Activated CD4-positive, alpha-beta T cell treated with anti-CD3 and anti-CD28 coated beads for 36 hours (primary cell): ENCODE measurements at regions not wholly inside any gene's neighbourhood (a gene's known extent, or its start where the extent isn't known, plus 50 kb on each side); places are given as distances from the start of the nearest gene placed in this dataset.
A peak's percentile ranks its signal among the peaks of the same experiment; 100 is the strongest.
"Not testable (repeated sequence)": the region's sequence is repeated elsewhere in the genome, so short reads cannot be mapped to it uniquely, and the experiment has no call there.

Source experiments
- ATAC-seq: fragments of 200-7000 bp; cut with Tn5 transposase; one replicate; pipeline ENCODE4 v1.10.0; 2021; ENCODE audit warnings: mild to moderate bottlenecking, moderate library complexity
- CTCF ChIA-PET: fragments of 350-600 bp; sonication (Branson Sonifier 250); formaldehyde crosslinking; loops from one replicate; lab custom pipeline; 2021; ENCODE audit warnings: antibody characterized with exemption; lab: Charles Lee
- POLR2A ChIA-PET: fragments of 350-600 bp; sonication (Branson Sonifier 250); formaldehyde crosslinking; loops from one replicate; lab custom pipeline; 2021; ENCODE audit warnings: antibody characterized with exemption, inconsistent platforms; lab: Charles Lee
- DNase-seq: peaks from one replicate; pipeline ENCODE4 v3.0.0-alpha.2; 2020
- H3K27ac Mint-ChIP-seq: one replicate; pipeline ENCODE4 v1.8.0; 2021; ENCODE audit warnings: mixed read lengths
- H3K27me3 Mint-ChIP-seq: one replicate; pipeline ENCODE4 v1.8.0; 2021; ENCODE audit warnings: mixed read lengths
- H3K36me3 Mint-ChIP-seq: one replicate; pipeline ENCODE4 v1.8.0; 2021; ENCODE audit warnings: low read depth, mixed read lengths
- H3K4me1 Mint-ChIP-seq: one replicate; pipeline ENCODE4 v1.8.0; 2021; ENCODE audit warnings: mixed read lengths
- H3K4me3 Mint-ChIP-seq: one replicate; pipeline ENCODE4 v1.8.0; 2021; ENCODE audit warnings: mild to moderate bottlenecking, moderate library complexity, mixed read lengths
- H3K9me3 Mint-ChIP-seq: one replicate; pipeline ENCODE4 v1.8.0; 2021; ENCODE audit warnings: low read depth, mixed read lengths
- intact Hi-C, 2 experiments: fragments of 100-400 bp; cut with DNase I in 1 of 2; cut with micrococcal nuclease in 1 of 2; formaldehyde crosslinking; loops; one replicate each; pipeline versions ENCODE4 v1.14.2 to v1.15.1; 2022 to 2024; cut with DNase I, micrococcal nuclease

DNA sequence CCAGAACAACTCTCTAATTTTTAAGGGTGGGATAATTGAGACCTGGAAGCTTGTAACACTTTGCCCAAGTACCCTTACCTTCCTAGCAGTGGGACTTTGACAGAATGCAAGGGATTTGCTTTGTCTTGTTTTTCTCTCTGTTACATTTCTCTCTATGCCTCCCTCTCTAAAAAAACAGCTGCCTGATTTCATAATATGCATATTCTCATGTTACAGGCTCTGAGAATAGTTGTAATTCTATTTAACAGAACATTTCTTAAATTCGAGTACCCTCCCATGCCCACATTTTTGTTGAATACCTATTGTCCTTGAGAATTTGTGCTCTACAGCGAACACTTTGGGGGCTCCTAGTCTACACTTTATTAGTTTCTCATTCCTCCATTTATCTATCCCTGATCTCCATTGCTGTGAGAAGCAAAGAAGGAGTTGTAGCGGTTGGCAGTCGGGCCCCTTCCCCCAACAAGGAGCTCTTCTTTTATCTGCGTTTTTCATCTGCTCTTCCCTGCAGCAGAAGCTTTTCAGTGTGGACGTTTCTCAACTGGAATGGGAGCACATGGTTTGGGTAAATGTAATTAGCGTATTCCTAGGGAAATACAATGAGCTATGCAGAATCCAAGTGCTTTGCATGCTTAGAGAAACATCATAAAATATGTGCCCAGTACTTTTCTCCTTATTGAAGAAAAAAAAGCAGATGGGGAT, 117.7 kb upstream of the CCDC90B start:
- peaks cover 2% of the 10 kb centered on the region for H3K4me1 Mint-ChIP-seq
- no peak overlapping the region for H3K27ac Mint-ChIP-seq

DNA sequence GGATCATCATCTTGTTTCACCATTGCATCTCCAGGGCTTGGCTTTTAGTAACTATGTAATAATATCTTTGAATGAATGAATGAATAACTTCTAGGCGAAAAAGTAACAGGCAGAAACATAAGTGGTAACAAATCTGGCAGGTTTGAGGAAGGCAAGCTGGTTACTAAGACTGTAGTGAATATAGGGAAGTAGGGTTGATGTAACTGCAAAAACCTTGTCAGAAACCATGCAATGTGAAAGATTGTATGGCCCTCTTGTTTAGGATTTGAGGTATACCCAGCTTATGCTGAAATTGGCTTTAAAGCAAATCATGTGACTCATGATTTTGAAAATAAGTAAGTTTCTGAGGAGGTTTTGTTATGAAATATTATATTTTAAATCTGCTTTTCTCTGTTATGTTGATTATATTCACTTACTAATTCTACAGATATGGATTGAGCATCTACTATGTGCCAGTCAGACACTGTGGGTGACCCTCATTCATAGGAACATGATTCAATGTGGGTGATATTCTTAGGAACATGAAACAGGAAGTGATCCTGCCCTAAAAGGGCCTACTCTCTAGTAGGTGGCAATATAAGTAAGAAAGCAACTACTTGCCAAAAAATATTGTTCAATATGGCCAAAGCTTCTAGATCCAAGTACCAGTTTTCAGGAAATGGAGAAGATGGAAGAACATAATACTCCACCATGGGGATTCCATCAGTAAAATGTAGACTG, 115.5 kb upstream of the CCDC90B start:
- Mint-ChIP-seq H3K27ac (no peak overlapping the region), H3K36me3 (no peaks in the 10 kb centered on the region), H3K4me3 (no peak overlapping the region), H3K9me3 (peaks cover 2% of the 10 kb centered on the region), H3K27me3 (no peaks in the 10 kb centered on the region), H3K4me1 (peaks cover 2% of the 10 kb centered on the region)
- intact Hi-C loops = no loop called here
- DNase-seq (no peak), ATAC-seq (peak; percentile 33)
- POLR2A ChIA-PET = no interaction called here
- CTCF ChIA-PET = no interaction called here

More for the DNA sequence above, 117.7 kb upstream of the CCDC90B start:
- no peak overlapping the region for H3K4me3 Mint-ChIP-seq
- intact Hi-C loops = no loop called here
- no peak for ATAC-seq
- H3K36me3 Mint-ChIP-seq = no peaks in the 10 kb centered on the region
- H3K9me3 Mint-ChIP-seq = peaks cover 2% of the 10 kb centered on the region
- no peaks in the 10 kb centered on the region for H3K27me3 Mint-ChIP-seq
- ChIA-PET CTCF (interaction anchor here (0.7 to 0.9 kb wide), 2 partner anchors 628 to 629 kb away, joined by 3 to 4 read pairs; no protein-coding TSS in a partner anchor), POLR2A (no interaction called here)
- DNase-seq = no peak

DNA sequence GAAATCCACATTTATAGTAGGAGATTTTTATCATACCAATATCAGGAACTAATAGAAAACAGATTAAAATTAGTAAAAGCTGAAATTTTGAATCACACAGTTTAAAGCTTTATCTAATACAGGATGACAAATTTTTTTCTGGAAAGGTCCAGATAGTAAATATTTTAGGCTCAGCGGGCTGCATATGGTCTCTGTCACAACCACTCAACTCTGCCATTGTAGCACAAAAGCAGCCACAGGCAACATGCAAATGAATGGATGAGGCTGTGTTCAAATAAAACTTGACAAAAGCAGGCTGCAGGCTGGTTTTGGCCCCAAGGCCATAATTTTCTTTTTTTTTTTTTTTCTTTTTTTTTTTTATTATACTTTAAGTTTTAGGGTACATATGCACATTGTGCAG, 108.2 kb upstream of the CCDC90B start:
- ChIA-PET POLR2A (no interaction called here), CTCF (no interaction called here)
- Mint-ChIP-seq H3K27ac (no peak overlapping the region), H3K36me3 (no peaks in the 10 kb centered on the region), H3K9me3 (peaks cover 9% of the 10 kb centered on the region), H3K4me3 (no peak overlapping the region), H3K4me1 (no peaks in the 10 kb centered on the region), H3K27me3 (no peaks in the 10 kb centered on the region)
- ATAC-seq = no peak
- DNase-seq = no peak
- intact Hi-C loops = no loop called here

DNA sequence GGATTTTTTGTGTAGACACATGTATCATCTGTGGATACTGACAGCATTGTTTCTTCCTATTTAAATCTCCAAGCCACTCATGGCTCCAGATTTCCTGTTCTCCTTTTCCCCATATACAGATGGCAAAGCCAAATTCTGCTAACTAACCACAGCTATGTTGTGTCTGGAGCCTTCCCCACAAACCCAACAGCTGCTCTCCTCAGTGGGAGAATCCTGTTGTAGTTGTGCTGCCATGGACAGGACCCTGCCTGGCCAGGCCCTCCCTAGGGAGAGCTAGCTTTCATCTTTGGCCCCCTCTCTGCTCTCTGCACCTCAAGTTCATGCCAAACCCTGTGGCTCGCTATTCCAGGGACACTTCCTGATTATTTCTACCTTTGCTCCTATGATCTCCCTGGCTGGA, 106.4 kb upstream of the CCDC90B start:
- Mint-ChIP-seq H3K36me3 (no peaks in the 10 kb centered on the region), H3K27ac (no peak overlapping the region), H3K27me3 (no peaks in the 10 kb centered on the region), H3K9me3 (peaks cover 12% of the 10 kb centered on the region), H3K4me3 (no peak overlapping the region), H3K4me1 (no peaks in the 10 kb centered on the region)
- intact Hi-C loops = no loop called here
- ATAC-seq (no peak), DNase-seq (no peak)
- POLR2A ChIA-PET = no interaction called here
- CTCF ChIA-PET = no interaction called here

DNA sequence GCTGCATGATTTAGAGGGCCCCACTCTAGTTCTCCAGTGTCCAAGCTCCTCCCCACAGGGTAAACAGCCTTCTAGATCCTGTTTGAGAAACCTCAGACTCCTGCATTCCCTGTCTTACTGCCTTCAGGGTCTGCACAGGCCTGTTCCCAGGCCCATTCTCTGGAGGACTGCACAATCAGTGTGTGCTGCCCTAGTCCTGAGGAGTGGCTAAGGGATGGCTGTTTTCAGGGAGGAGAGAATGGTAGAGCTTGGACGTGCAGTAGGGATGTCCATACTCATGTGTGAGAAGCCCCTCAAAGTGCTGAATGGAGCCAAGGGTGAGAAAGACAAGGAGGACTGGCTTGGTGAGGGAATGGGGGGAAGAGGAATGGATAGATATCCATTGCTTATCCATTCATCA, 103.8 kb upstream of the CCDC90B start:
- DNase-seq (no peak), ATAC-seq (no peak)
- Mint-ChIP-seq H3K9me3 (peaks cover 29% of the 10 kb centered on the region), H3K36me3 (no peaks in the 10 kb centered on the region), H3K27ac (no peak overlapping the region), H3K27me3 (no peaks in the 10 kb centered on the region), H3K4me3 (no peak overlapping the region), H3K4me1 (no peaks in the 10 kb centered on the region)
- intact Hi-C loops = no loop called here
- POLR2A ChIA-PET = no interaction called here
- CTCF ChIA-PET = no interaction called here

DNA sequence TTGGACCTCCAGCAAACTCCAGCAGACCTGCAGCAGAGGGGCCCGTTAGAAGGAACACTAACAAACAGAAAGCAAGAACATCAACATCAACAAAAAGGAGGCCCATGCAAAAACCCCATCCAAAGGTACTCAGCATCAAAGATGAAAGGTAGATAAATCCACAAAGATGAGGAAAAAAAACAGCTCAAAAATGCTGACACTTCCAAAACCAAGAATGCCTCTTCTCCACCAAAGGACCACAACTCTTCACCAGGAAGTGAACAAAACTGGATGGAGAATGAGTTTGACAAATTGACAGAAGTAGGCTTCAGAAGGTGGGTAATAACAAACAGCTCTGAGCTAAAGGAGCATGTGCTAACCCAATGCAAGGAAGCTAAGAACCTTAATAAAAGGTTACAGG, 97.7 kb upstream of the CCDC90B start:
- CTCF ChIA-PET, H3K27me3 Mint-ChIP-seq, H3K4me3 Mint-ChIP-seq, H3K4me1 Mint-ChIP-seq, intact Hi-C loops, ATAC-seq, H3K36me3 Mint-ChIP-seq, H3K27ac Mint-ChIP-seq, DNase-seq, POLR2A ChIA-PET: not testable (repeated sequence)
- peaks cover 35% of the 10 kb centered on the region for H3K9me3 Mint-ChIP-seq

DNA sequence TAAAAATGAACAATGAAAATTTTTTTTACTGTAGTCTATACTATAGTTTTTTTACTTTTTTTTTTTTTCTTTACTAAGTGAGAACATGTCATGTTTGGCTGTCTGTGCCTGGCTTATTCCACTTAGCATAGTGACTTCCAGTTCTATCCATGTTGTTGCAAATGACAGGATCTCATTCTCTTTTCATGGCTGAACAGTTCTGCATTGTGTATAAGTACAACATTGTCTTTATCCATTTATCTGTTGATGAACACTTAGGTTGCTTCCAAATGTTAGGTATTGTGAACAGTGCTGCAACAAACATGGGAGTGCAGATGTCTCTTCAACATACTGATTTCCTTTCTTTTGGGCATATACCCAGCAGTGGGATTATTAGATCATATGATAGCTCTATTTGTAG, 88.1 kb upstream of the CCDC90B start:
- ATAC-seq (no peak), DNase-seq (no peak)
- H3K36me3 Mint-ChIP-seq = no peaks in the 10 kb centered on the region
- H3K27me3 Mint-ChIP-seq = peaks cover 2% of the 10 kb centered on the region
- no peaks in the 10 kb centered on the region for H3K4me1 Mint-ChIP-seq
- H3K9me3 Mint-ChIP-seq = peaks cover under 1% of the 10 kb centered on the region
- ChIA-PET CTCF (no interaction called here), POLR2A (no interaction called here)
- H3K4me3 Mint-ChIP-seq = no peak overlapping the region
- intact Hi-C loops = no loop called here
- H3K27ac Mint-ChIP-seq = no peak overlapping the region

DNA sequence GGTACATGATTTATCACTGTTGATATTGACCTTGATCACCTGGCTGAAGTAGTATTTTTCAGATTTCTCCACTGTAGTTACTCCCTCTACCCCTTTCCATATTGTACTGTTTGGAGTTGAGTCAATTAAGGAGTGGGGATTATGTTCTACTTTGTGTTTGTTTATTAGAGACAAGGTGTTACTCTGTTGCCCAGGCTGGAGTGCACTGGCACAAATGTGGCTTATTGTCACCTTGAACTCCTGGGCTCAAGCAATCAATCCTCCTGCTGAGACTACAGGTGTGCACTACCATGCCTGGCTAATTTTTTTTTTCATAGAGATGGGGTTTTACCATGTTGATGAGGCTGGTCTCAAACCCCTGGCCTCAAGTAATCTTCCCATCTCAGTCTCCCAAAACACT, 85.3 kb upstream of the CCDC90B start:
- Mint-ChIP-seq H3K36me3 (no peaks in the 10 kb centered on the region), H3K27ac (no peak overlapping the region), H3K27me3 (peaks cover 2% of the 10 kb centered on the region), H3K9me3 (peaks cover 20% of the 10 kb centered on the region), H3K4me1 (no peaks in the 10 kb centered on the region), H3K4me3 (no peak overlapping the region)
- ATAC-seq = no peak
- ChIA-PET CTCF (no interaction called here), POLR2A (no interaction called here)
- no peak for DNase-seq
- intact Hi-C loops = no loop called here

DNA sequence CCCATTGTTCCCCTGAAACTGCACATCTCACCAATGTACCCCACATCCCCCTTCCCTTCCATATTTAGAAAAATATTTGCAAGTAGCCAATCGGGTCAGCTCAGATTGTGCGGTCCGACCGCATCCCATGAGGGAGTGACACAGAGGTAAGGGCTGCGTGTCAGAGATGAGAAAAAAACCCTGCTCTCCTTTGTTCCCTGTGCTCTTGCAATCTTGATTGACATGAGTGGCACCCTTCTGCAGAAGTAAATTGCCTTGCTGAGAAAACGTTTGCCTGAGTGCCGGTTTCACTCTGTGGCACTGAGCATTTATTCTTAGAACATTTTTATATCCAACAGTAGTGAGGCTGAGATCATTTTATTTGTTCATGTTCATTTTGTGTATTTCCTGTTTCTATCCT, 81.6 kb upstream of the CCDC90B start:
- intact Hi-C loops = no loop called here
- ATAC-seq (no peak), DNase-seq (no peak)
- Mint-ChIP-seq H3K27me3 (no peaks in the 10 kb centered on the region), H3K27ac (no peak overlapping the region), H3K9me3 (peaks cover 20% of the 10 kb centered on the region), H3K36me3 (no peaks in the 10 kb centered on the region), H3K4me3 (no peak overlapping the region), H3K4me1 (no peaks in the 10 kb centered on the region)
- ChIA-PET POLR2A (no interaction called here), CTCF (interaction anchor here (0.6 kb wide), 1 partner anchor 393 kb away, joined by 4 read pairs; no protein-coding TSS in a partner anchor)

DNA sequence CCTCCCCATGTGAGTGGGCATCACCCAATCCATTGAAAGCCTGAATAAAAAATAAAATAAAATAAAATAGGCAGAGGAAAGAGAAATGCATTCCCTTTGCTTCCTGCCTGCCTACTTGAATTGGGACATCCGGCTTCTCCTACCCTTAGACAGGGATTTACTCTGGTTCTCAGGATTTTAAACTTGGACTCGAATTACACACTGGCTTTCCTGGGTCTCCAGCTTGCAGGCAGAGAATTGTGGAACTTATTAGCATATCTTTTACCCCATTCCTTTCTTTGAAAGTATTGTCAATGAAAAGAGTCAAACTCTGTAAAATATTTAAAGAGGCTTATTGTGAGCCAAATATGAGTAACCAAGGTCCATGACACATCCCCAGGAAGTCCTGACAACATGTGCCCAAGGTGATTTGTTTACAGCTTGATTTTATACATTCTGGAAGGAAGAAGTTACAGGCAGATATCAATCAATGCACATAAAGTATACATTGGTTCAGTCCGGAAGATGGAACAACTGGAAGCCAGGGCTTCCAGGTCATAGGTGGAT, 78.4 kb upstream of the CCDC90B start:
- peaks cover 20% of the 10 kb centered on the region for H3K9me3 Mint-ChIP-seq
- no peaks in the 10 kb centered on the region for H3K36me3 Mint-ChIP-seq
- H3K27me3 Mint-ChIP-seq = peaks cover 2% of the 10 kb centered on the region
- ChIA-PET POLR2A (no interaction called here), CTCF (no interaction called here)
- no peak for ATAC-seq
- H3K27ac Mint-ChIP-seq = no peak overlapping the region
- H3K4me3 Mint-ChIP-seq = no peak overlapping the region
- no peaks in the 10 kb centered on the region for H3K4me1 Mint-ChIP-seq
- DNase-seq = no peak
- intact Hi-C loops = no loop called here

DNA sequence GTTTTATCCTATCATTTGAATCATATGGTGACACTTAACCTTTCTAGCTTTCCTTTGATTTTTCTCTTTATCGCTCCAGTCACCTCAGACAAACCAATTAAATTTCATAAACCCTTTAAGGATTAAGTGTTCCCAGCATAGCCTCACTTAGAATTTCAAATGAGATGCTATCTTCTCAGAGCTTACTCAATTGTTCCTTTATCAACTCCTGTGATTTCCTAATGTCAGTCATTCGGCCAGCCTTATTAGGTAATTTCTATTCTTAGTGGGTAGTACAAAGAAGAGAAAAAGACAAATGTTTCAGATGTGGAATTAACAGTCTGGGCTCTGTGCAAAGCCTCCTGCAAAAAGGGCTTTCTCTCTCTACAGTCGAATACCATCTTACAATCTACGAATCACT, 77.1 kb upstream of the CCDC90B start:
- ChIA-PET POLR2A (no interaction called here), CTCF (no interaction called here)
- no peak overlapping the region for H3K4me3 Mint-ChIP-seq
- intact Hi-C loops = no loop called here
- no peak for ATAC-seq
- no peak overlapping the region for H3K27ac Mint-ChIP-seq
- no peak for DNase-seq
- peaks cover 2% of the 10 kb centered on the region for H3K27me3 Mint-ChIP-seq
- no peaks in the 10 kb centered on the region for H3K4me1 Mint-ChIP-seq
- H3K9me3 Mint-ChIP-seq = peaks cover 11% of the 10 kb centered on the region
- H3K36me3 Mint-ChIP-seq = no peaks in the 10 kb centered on the region

DNA sequence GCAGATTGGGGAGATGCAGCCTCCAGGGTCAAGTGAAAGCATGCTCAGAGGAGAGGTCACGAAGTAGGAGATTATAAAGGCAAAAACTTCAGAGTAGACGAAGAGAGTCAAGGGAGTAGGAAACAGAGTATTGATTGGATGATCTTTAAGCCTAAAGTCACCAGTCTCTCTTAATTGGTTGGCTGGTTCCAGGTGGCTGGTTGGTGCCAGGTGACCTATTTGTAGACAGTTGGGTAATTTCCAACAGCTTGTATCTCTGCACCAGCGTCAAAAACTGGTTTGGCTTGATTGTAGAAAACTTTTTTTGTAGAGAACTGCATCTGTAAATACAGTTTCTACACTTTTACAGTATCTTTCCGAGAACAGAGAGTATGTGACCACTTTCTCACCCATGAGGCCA, 75.7 kb upstream of the CCDC90B start:
- ATAC-seq = no peak
- ChIA-PET POLR2A (no interaction called here), CTCF (no interaction called here)
- Mint-ChIP-seq H3K36me3 (no peaks in the 10 kb centered on the region), H3K9me3 (no peaks in the 10 kb centered on the region), H3K27ac (no peak overlapping the region), H3K4me1 (no peaks in the 10 kb centered on the region), H3K27me3 (peaks cover 2% of the 10 kb centered on the region), H3K4me3 (no peak overlapping the region)
- intact Hi-C loops = no loop called here
- DNase-seq = no peak
